ENCODE measurements at regions not wholly inside any gene's neighbourhood (a gene's known extent, or its start where the extent isn't known, plus 50 kb on each side); places are given as distances from the start of the nearest gene placed in this dataset.

GRCh38 chr5:111595425-111595824 is 83.1 kb upstream of the STARD4 start:
- no peak for TF ChIP-seq CTCF (IDR thresholded peaks at IDR 0.05; ENCODE audit: unreplicated experiment)
- no peaks in the 10 kb centered on the region for H3K9me3 Mint-ChIP-seq
- H3K4me3 Mint-ChIP-seq: no peak overlapping the region
- DNase-seq (ENCODE audit: low spot score in 2 of 2, unreplicated experiment in 2 of 2): no peak
- peaks cover 2% of the 10 kb centered on the region for H3K27me3 Mint-ChIP-seq (ENCODE audit: low read depth)
- H3K4me1 Mint-ChIP-seq: no peaks in the 10 kb centered on the region
- no peaks in the 10 kb centered on the region for H3K36me3 Mint-ChIP-seq
- no peak overlapping the region for H3K27ac Mint-ChIP-seq

GRCh38 chr5:111589316-111589715 is 77.0 kb upstream of the STARD4 start:
- H3K4me1 Mint-ChIP-seq: peaks cover 4% of the 10 kb centered on the region
- no peak for TF ChIP-seq CTCF (IDR thresholded peaks at IDR 0.05; ENCODE audit: unreplicated experiment)
- DNase-seq (ENCODE audit: low spot score in 2 of 2, unreplicated experiment in 2 of 2): no peak
- no peaks in the 10 kb centered on the region for H3K36me3 Mint-ChIP-seq
- H3K4me3 Mint-ChIP-seq: no peak overlapping the region
- no peak overlapping the region for H3K27ac Mint-ChIP-seq
- no peaks in the 10 kb centered on the region for H3K9me3 Mint-ChIP-seq
- no peaks in the 10 kb centered on the region for H3K27me3 Mint-ChIP-seq (ENCODE audit: low read depth)

GRCh38 chr5:111587728-111588127 is 75.4 kb upstream of the STARD4 start:
- Mint-ChIP-seq H3K27me3 (ENCODE audit: low read depth) (no peaks in the 10 kb centered on the region), H3K36me3 (no peaks in the 10 kb centered on the region), H3K4me3 (no peak overlapping the region), H3K9me3 (no peaks in the 10 kb centered on the region), H3K4me1 (peaks cover 13% of the 10 kb centered on the region), H3K27ac (no peak overlapping the region)
- DNase-seq (ENCODE audit: low spot score in 2 of 2, unreplicated experiment in 2 of 2): no peak
- TF ChIP-seq CTCF (IDR thresholded peaks at IDR 0.05; ENCODE audit: unreplicated experiment): no peak

- no peak overlapping the region for H3K4me3 Mint-ChIP-seq
- no peaks in the 10 kb centered on the region for H3K36me3 Mint-ChIP-seq
- TF ChIP-seq CTCF (IDR thresholded peaks at IDR 0.05; ENCODE audit: unreplicated experiment): no peak
- H3K27me3 Mint-ChIP-seq (ENCODE audit: low read depth): no peaks in the 10 kb centered on the region
- H3K9me3 Mint-ChIP-seq: no peaks in the 10 kb centered on the region
- peaks cover 13% of the 10 kb centered on the region for H3K4me1 Mint-ChIP-seq
- no peak overlapping the region for H3K27ac Mint-ChIP-seq
- DNase-seq (ENCODE audit: low spot score in 2 of 2, unreplicated experiment in 2 of 2): no peak
Observed at GRCh38 chr5:111585946-111586345, 73.6 kb upstream of the STARD4 start.

- no peak for DNase-seq (ENCODE audit: low spot score in 2 of 2, unreplicated experiment in 2 of 2)
- H3K27ac Mint-ChIP-seq: no peak overlapping the region
- no peak overlapping the region for H3K4me3 Mint-ChIP-seq
- no peaks in the 10 kb centered on the region for H3K36me3 Mint-ChIP-seq
- H3K4me1 Mint-ChIP-seq: peaks cover 13% of the 10 kb centered on the region
- H3K9me3 Mint-ChIP-seq: no peaks in the 10 kb centered on the region
- H3K27me3 Mint-ChIP-seq (ENCODE audit: low read depth): no peaks in the 10 kb centered on the region
- TF ChIP-seq CTCF (IDR thresholded peaks at IDR 0.05; ENCODE audit: unreplicated experiment): no peak
Observed at GRCh38 chr5:111585291-111585690, 73.0 kb upstream of the STARD4 start.

- no peak for DNase-seq (ENCODE audit: low spot score in 2 of 2, unreplicated experiment in 2 of 2)
- Mint-ChIP-seq H3K27me3 (ENCODE audit: low read depth) (no peaks in the 10 kb centered on the region), H3K4me1 (peaks cover 13% of the 10 kb centered on the region), H3K36me3 (no peaks in the 10 kb centered on the region), H3K27ac (no peak overlapping the region), H3K9me3 (peaks cover 4% of the 10 kb centered on the region), H3K4me3 (no peak overlapping the region)
- no peak for TF ChIP-seq CTCF (IDR thresholded peaks at IDR 0.05; ENCODE audit: unreplicated experiment)
Observed at GRCh38 chr5:111584651-111585050, 72.3 kb upstream of the STARD4 start.

Measured in mesothelial cell of epicardium (in vitro differentiated cells).